Spleen (tissue), 11 donors: ENCODE measurements at regions not wholly inside any gene's neighbourhood (a gene's known extent, or its start where the extent isn't known, plus 50 kb on each side); places are given as distances from the start of the nearest gene placed in this dataset.

Experiments
- DNase-seq: peaks from one replicate; pipeline ENCODE4 v3.0.0-alpha.2; 2020
- H3K27ac ChIP-seq, 8 donors: fragments of 200-600 bp; sonication (generic) in 7 of 8; 1 replicate in 4 of 8; 2 replicates in 4 of 8; pipeline versions ENCODE4 v1.5.0 to v1.8.0; 2016 to 2021; ENCODE audit warnings: inconsistent platforms in 4 of 8, mild to moderate bottlenecking in 4 of 8, moderate library complexity in 1 of 8
- H3K27me3 ChIP-seq, 7 donors: fragments of 200-600 bp; sonication (generic) in 6 of 7; replicated peaks in 1 of 7; 1 replicate in 4 of 7; 2 replicates in 3 of 7; pipeline versions ENCODE4 v1.5.0 to v1.8.0; 2016 to 2021; ENCODE audit warnings: inconsistent platforms in 3 of 7, mild to moderate bottlenecking in 1 of 7
- H3K36me3 ChIP-seq, 6 donors: fragments of 200-600 bp; sonication (generic) in 5 of 6; 1 replicate in 4 of 6; 2 replicates in 2 of 6; pipeline versions ENCODE4 v1.5.0 to v1.8.0; 2016 to 2021; ENCODE audit warnings: inconsistent platforms in 2 of 6
- H3K4me1 ChIP-seq, 6 donors: fragments of 200-600 bp; sonication (generic) in 5 of 6; 1 replicate in 3 of 6; 2 replicates in 3 of 6; pipeline versions ENCODE4 v1.5.0 to v1.8.0; 2016 to 2021; ENCODE audit warnings: inconsistent platforms in 3 of 6
- H3K4me3 ChIP-seq, 8 donors: fragments of 200-600 bp; sonication (generic) in 7 of 8; 1 replicate in 4 of 8; 2 replicates in 4 of 8; pipeline versions ENCODE4 v1.5.0 to v1.8.0; 2016 to 2021; ENCODE audit warnings: inconsistent platforms in 4 of 8, mild to moderate bottlenecking in 4 of 8, moderate library complexity in 2 of 8
- H3K9me3 ChIP-seq, 8 donors: fragments of 200-600 bp; sonication (generic) in 7 of 8; 1 replicate in 4 of 8; 2 replicates in 4 of 8; pipeline versions ENCODE4 v1.5.0 to v1.8.0; 2016 to 2021; ENCODE audit warnings: inconsistent platforms in 4 of 8
- POLR2A ChIP-seq, 3 donors: fragments of 450-650 bp; IDR thresholded peaks; one replicate each; pipeline ENCODE4 v1.5.1; 2017; ENCODE audit warnings: antibody characterized with exemption in 3 of 3, mild to moderate bottlenecking in 1 of 3
- POLR2AphosphoS5 ChIP-seq, 3 donors: sonication (generic); formaldehyde crosslinking; IDR thresholded peaks; one replicate each; pipeline ENCODE4 v1.5.1; 2017; ENCODE audit warnings: antibody characterized with exemption in 3 of 3
- WGBS, 5 donors: extraction: QIAGEN DNeasy Blood & Tissue Kit in 3 of 5; methylation state at CpG; one replicate each; pipeline versions ENCODE4 v1.1.5 to v1.1.7; 2013 to 2018; 5-methylcytosine and 5-hydroxymethylcytosine counted together
- intact Hi-C: fragments of 100-400 bp; cut with DNase I; formaldehyde crosslinking; loops from one replicate; pipeline ENCODE4 v1.15.0; 2023; ENCODE audit warnings: low total_unique reads
- TF ChIP-seq, protein P1 (sequence below), 11 experiments: fragments of 200-600 bp in 7 of 11; fragments of 450-650 bp in 4 of 11; sonication (generic) in 4 of 11; IDR thresholded peaks in 8 of 11; conservative IDR thresholded peaks in 3 of 11; 1 replicate in 7 of 11; 2 replicates in 4 of 11; pipeline versions ENCODE4 v1.4.0 to v1.8.0; 2016 to 2021; ENCODE audit warnings: antibody characterized with exemption in 11 of 11, inconsistent platforms in 4 of 11, mild to moderate bottlenecking in 1 of 11
- donor health status: healthy with polysubstance abuse.
- donor health status: DM: no; HTN: no; CAD: no; lungs with moderate emphysema.
- donor health status: DM: no; HTN: no; CAD: no.
- donor health status: Bipolar disorder and iron deficiency.
- donor health status: healthy.
- donor health status: DM: no; HTN: no; CAD: no.
- donor health status: DM: yes; HTN: yes; CAD: no.

GRCh38 chrX:99572711-99573110, 837.4 kb downstream of the PCDH19 start:
- no peak for DNase-seq
- Histone ChIP-seq H3K27me3 (no peaks in the 10 kb centered on the region), H3K27ac (no peak overlapping the region), H3K4me3 (no peak overlapping the region), H3K9me3 (peaks cover 0 to 64% (median 18%) of the 10 kb centered on the region in 8 donors), H3K36me3 (no peaks in the 10 kb centered on the region), H3K4me1 (no peaks in the 10 kb centered on the region)
- intact Hi-C loops: no loop called here
- no peak for TF ChIP-seq POLR2AphosphoS5 (IDR thresholded peaks at IDR 0.05)
- TF ChIP-seq, protein P1, sequence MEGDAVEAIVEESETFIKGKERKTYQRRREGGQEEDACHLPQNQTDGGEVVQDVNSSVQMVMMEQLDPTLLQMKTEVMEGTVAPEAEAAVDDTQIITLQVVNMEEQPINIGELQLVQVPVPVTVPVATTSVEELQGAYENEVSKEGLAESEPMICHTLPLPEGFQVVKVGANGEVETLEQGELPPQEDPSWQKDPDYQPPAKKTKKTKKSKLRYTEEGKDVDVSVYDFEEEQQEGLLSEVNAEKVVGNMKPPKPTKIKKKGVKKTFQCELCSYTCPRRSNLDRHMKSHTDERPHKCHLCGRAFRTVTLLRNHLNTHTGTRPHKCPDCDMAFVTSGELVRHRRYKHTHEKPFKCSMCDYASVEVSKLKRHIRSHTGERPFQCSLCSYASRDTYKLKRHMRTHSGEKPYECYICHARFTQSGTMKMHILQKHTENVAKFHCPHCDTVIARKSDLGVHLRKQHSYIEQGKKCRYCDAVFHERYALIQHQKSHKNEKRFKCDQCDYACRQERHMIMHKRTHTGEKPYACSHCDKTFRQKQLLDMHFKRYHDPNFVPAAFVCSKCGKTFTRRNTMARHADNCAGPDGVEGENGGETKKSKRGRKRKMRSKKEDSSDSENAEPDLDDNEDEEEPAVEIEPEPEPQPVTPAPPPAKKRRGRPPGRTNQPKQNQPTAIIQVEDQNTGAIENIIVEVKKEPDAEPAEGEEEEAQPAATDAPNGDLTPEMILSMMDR (IDR thresholded peaks at IDR 0.05 in 8 of 11, conservative IDR thresholded peaks at IDR 0.05 in 3 of 11): no peak
- no peak for TF ChIP-seq POLR2A (IDR thresholded peaks at IDR 0.05)

DNA sequence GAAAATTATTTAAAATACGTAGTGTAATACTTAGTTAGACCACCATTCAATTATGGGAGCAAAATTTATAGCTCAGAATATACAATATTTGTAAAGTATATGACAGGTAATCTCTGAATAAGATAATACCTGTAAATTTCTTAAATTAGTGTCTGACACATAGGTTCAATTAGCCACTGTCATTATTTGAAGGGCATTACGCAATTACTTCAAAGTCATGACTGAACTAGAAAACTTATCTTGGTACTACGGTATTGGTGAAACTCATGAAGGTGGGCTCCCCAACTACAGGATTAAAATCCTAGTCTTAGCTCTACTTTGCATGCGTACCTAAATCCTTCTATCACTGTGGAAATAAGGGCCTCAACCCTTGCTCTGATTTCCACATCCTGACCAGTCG, 860.7 kb downstream of the PCDH19 start:
- H3K36me3 ChIP-seq: no peaks in the 10 kb centered on the region
- no peak overlapping the region for H3K4me3 ChIP-seq
- no peaks in the 10 kb centered on the region for H3K4me1 ChIP-seq
- H3K27ac ChIP-seq: no peak overlapping the region
- intact Hi-C loops: no loop called here
- H3K27me3 ChIP-seq: no peaks in the 10 kb centered on the region
- peaks cover 0 to 12% (median 0%) of the 10 kb centered on the region in 8 donors for H3K9me3 ChIP-seq
- DNase-seq: no peak
- no peak for TF ChIP-seq POLR2AphosphoS5 (IDR thresholded peaks at IDR 0.05)
- TF ChIP-seq, protein P1 (IDR thresholded peaks at IDR 0.05 in 8 of 11, conservative IDR thresholded peaks at IDR 0.05 in 3 of 11): no peak
- TF ChIP-seq POLR2A (IDR thresholded peaks at IDR 0.05): no peak
- WGBS, 5 donors: 67 to 88% (median 76%) methylated on average over 5 of the region's 5 CpGs

GRCh38 chrX:99522450-99522849, 887.6 kb downstream of the PCDH19 start:
- TF ChIP-seq POLR2AphosphoS5 (IDR thresholded peaks at IDR 0.05) (no peak), POLR2A (IDR thresholded peaks at IDR 0.05) (no peak)
- TF ChIP-seq, protein P1 (IDR thresholded peaks at IDR 0.05 in 8 of 11, conservative IDR thresholded peaks at IDR 0.05 in 3 of 11): no peak
- H3K27me3 ChIP-seq: no peaks in the 10 kb centered on the region
- H3K36me3 ChIP-seq: no peaks in the 10 kb centered on the region
- DNase-seq: no peak
- peaks cover 0 to 7% (median 0%) of the 10 kb centered on the region in 8 donors for H3K9me3 ChIP-seq
- no peak overlapping the region for H3K27ac ChIP-seq
- H3K4me1 ChIP-seq: no peaks in the 10 kb centered on the region
- intact Hi-C loops: no loop called here
- H3K4me3 ChIP-seq: no peak overlapping the region

GRCh38 chrX:99507768-99508167, 902.3 kb downstream of the PCDH19 start:
- Histone ChIP-seq H3K4me1 (no peaks in the 10 kb centered on the region), H3K36me3 (no peaks in the 10 kb centered on the region), H3K4me3 (no peak overlapping the region), H3K27ac (no peak overlapping the region), H3K9me3 (peaks cover 0 to 7% (median 0%) of the 10 kb centered on the region in 8 donors), H3K27me3 (no peaks in the 10 kb centered on the region)
- TF ChIP-seq, protein P1 (IDR thresholded peaks at IDR 0.05 in 8 of 11, conservative IDR thresholded peaks at IDR 0.05 in 3 of 11): no peak
- TF ChIP-seq POLR2AphosphoS5 (IDR thresholded peaks at IDR 0.05) (no peak), POLR2A (IDR thresholded peaks at IDR 0.05) (no peak)
- intact Hi-C loops: no loop called here
- no peak for DNase-seq
